CD4-positive, alpha-beta T cell treated with Interleukin-4 for 4 hours (primary cell): ENCODE measurements at regions not wholly inside any gene's neighbourhood (a gene's known extent, or its start where the extent isn't known, plus 50 kb on each side); places are given as distances from the start of the nearest gene placed in this dataset.
"Not testable (repeated sequence)": the region's sequence is repeated elsewhere in the genome, so short reads cannot be mapped to it uniquely, and the experiment has no call there.

Experiments used
- DNase-seq: peaks from one replicate; pipeline ENCODE4 v3.0.0-alpha.2; 2020

- DNase-seq, result no peak
Measured at GRCh38 chr2:175827856-175828255, 174.2 kb downstream of the LNPK start.

GRCh38 chr2:175824243-175824642, 177.8 kb downstream of the LNPK start:
- DNase-seq, result no peak

DNA sequence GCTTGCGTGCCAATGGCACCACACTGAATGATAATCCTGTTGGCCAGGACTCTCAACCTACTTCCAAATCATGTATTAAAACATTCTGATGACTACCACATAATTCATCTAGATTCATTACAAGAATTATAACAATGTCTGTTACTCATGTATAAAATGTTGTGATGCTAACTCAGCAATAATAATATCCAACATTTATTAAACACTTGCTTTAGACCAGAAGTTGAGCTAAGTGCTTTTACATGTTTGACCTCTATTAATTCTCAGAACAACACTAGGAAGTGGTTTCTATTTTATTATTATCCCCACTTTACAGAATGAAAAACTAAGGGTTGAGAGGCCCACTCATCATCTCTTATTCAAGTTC, 178.4 kb downstream of the LNPK start:
- no peak for DNase-seq

DNA sequence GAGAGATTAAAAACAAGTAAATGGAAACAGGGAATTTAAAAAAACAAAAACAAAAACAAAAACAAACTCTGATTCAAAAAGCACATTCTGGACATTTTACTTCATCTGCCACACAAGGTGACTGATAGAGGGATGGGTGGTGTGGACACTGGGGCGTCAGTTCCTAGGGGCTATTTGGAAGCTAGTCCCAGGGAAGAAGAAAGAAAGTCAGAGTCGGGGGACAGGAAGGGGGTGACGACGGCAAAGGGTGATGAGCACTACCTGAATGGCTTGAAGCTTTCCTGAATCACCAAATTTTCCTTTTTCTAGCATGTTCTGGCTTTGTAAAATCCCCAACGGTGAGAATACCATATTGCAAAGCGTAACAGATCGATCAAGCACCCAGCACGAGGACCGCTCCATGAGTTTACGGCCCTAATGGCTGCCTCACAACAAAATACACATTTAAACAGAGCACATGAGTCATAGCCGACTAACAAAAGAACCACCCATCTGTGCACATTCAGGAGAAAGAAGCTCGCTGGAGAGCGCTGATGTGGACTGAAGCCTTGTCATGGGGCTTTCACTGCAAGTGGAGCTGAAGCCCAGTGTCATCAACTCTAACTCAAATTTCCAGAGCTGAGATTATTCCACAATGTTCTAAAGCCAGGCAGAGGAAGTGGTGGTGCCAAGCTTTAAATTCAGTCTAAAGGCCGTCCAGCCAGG, 178.9 kb downstream of the LNPK start:
- DNase-seq, result no peak

DNA sequence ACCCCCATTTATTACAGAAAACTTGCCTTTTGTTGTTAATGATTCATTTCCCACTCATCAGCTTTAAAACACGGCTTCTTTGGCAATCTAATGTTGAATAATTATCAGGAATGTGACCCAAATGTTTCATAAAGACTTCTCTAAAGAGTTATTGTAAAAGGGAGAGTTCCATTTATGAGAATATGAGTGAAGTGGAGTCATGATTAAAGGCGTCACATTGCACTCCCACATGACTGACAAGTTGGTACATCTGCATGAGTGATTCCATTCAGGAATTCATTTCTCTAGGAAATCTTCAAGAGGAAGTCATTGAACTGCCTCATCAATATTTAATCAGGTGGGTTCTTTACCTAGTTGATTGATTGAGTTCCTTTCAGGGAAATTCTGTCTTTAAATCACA, 184.8 kb downstream of the LNPK start:
- DNase-seq, result no peak

- no peak for DNase-seq
Measured at GRCh38 chr2:175815537-175815936, 186.5 kb downstream of the LNPK start.

DNA sequence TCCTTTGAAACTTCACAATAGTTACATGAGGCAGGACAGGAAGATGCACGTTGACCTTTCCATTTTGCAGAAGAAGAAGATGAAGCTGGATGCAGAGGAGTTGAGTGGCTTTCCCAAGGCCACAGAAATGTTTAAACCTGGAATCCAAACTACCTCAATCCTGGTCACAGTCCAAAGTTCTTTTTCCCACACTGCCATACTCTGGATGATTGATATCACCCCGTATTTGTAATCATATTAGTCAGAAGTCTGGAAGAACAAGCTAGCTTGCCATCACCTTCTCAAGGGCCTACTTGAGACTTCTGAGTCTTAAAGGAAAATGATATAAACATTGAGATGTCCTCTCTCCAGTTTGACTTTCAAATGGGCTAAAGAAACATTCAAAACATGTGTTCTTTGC, 190.1 kb downstream of the LNPK start:
- DNase-seq, result no peak

- DNase-seq, result no peak
Measured at GRCh38 chr2:175808858-175809257, 193.2 kb downstream of the LNPK start.

DNA sequence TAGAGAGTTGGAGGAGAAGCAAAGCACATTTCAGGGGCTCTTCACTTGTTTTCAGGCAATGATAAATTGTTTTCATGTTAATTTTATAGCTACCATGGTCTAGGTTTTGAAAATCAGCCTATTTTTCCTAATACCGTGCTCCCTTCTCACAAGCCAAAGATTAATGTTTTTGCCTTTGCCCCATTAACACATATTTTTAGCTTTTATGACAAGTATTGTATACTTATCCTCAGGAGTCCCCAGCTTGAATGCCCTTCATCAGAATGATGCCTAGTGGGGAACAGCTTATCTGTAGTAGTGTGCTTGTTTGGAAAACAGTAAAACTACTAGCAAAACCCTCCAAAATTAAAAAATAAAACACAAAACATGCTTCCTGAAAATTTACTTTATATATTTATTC, 194.0 kb downstream of the LNPK start:
- no peak for DNase-seq

- no peak for DNase-seq
Measured at GRCh38 chr2:175807031-175807873, 194.8 kb downstream of the LNPK start.

DNA sequence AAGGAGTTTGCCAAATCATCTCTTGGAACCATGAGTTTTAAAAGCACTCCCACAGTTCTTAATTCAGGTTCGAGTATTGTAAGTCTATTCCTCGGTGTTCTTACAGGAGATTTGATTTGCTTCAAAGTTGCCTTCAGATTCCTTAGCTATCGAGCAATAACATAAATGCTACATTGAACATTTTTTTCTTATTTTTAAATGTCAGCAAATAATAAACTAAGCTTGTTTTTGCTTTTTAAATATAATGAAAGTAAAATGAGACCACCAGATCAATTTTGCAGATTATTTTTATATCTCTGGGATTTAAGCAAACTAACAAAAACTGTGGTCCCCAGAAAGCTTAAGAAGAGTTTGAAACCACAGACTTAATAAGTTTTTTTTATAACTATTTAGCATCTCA, 195.5 kb downstream of the LNPK start:
- no peak for DNase-seq

DNA sequence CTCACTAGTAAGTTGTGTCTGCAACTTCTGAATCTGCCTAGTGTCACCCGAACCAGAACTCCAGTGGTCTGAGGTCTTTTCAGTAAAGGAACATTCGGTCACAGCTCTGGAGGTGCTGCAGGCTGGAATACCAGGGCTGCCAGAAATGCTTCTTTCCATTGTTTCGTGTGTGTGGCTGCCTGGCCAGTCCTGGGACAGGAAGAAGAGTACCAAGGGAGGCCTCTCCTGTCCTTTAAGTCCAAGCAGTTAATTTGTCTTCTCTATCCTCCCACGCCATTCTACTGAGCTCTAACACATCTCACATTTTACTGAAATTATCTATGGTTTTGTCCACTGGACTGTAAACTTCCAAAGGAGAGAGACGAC, 196.0 kb downstream of the LNPK start:
- DNase-seq, result no peak

DNA sequence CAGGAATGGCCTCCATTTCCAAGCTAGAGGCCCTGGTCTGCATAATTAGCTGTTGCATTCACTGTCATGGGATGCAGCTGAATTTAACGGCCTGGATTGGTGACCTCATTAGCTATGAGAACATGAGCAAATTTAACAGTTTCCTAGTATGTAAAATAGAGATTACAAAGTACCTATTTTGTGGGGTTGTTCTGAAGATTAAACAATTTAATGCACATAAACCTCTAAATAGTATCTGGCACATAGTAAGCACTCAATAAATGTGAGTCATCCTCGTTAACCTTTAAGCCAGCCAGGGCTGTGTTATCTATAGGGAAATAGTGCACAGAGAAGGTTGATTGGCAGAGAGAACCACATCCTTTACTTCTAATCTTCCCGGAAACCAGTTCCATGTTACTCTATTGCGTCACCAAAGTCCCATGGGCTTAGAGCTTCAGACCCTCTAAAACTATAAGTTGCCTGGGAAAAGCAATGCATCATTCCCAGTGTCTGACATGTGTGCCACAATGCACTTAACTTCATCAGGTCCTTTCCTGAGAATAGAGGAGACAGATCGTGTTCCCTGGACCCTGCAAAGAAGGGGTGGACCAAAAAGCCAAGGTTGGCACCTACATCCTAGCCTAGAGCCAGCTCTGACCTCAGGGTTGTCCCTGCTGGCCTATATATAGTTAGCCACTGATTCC, 196.5 kb downstream of the LNPK start:
- DNase-seq, result no peak

- DNase-seq, result no peak
Measured at GRCh38 chr2:175804122-175804521, 197.9 kb downstream of the LNPK start.

- DNase-seq, result not testable (repeated sequence)
Measured at GRCh38 chr2:175796422-175796821, 205.6 kb downstream of the LNPK start.

- DNase-seq, result no peak
Measured at GRCh38 chr2:175793648-175794047, 208.4 kb downstream of the LNPK start.

- no peak for DNase-seq
Measured at GRCh38 chr2:175792881-175793280, 209.2 kb downstream of the LNPK start.

- DNase-seq, result no peak
Measured at GRCh38 chr2:175792199-175792598, 209.9 kb downstream of the LNPK start.

DNA sequence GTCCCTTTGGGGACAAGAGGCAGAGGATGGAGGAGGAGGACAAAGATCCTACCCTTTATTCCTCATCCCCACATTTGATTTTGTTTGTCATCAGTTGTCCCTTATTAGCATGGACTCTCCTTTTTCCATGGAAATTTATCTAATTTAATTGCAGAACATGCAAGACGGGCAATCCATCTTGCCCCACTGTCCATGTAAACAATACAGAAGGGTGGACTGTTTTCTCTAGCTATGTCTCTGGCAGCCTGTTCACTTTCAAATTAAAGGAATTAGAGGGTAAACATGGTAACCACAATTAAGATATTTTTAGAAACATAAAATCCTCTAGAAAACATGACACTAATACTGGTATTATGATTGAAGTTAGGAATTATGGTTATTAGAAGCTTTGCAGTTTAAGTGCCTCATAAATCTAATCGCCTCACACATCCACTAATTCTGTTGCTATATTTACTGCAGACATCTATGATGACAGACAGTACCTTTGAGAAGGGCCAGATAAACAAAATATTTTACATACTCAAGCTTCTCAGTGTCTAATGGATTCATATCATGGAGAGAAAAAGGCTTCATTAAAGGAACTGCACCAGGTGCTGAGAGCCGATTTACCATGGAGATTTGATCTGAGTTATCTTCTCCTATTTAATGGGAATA, 215.5 kb downstream of the LNPK start:
- DNase-seq, result no peak

DNA sequence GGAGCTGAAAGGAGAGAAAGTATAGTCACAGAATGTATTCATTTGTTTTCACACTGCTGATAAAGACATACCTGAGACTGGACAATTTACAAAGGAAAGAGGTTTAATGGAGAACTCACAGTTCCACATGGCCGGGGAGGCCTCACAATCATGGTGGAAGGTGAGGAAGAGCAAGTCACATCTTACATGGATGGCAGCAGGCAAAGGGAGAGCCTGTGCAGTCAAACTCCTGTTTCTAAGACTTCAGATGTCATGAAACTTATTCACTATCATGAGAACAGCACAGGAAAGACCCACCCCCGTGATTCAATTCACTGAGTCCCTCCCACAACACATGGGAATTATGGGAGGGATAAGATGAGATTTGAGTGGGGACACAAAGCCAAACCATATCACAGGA, 224.7 kb downstream of the LNPK start:
- DNase-seq, result not testable (repeated sequence)

DNA sequence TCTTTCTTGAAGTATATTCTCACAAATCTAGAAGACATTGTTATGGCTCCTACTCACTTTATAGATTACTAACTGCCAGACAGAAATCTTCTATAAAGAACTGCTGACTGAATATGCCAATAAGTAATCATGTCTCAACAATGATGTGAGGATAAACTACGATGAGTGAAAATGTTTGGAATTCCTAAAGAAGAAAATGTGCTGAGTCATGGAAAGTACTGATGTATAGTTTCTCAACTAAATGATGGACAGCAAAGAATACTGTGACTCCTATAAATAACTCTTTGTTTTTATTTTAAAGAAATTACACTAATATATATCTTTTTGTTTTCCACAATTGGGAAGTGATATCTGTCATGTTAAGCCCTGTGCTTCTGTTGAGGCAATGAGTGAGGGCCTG, 232.9 kb downstream of the LNPK start:
- DNase-seq, result no peak

- DNase-seq, result no peak
Measured at GRCh38 chr2:175766880-175767279, 235.2 kb downstream of the LNPK start.

- no peak for DNase-seq
Measured at GRCh38 chr2:175755656-175756386, 246.2 kb downstream of the LNPK start.
